ENCODE measurements at regions not wholly inside any gene's neighbourhood (a gene's known extent, or its start where the extent isn't known, plus 50 kb on each side); places are given as distances from the start of the nearest gene placed in this dataset.
"Not testable (repeated sequence)": the region's sequence is repeated elsewhere in the genome, so short reads cannot be mapped to it uniquely, and the experiment has no call there.

DNA sequence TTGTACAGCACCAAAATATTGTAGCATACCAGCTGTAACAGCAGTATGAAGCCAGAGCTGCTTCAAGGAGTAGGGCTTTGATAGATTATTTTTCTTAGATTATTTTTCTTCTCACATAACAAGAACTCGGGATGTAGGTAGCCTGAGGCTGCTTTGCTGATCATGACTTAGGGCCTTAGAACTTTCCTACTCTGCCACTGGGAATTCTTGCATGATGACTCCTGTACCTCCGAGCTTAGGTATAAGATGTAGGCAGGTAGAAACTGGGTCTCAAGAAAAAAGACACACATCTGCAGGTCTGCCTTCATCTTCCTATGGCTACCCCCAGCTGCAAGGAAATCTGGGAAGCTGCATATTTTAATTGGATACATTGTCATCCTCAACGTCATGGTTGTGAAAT, 115.9 kb upstream of the PNPLA4 start:
- no peaks in the 10 kb centered on the region for H3K4me1 ChIP-seq

DNA sequence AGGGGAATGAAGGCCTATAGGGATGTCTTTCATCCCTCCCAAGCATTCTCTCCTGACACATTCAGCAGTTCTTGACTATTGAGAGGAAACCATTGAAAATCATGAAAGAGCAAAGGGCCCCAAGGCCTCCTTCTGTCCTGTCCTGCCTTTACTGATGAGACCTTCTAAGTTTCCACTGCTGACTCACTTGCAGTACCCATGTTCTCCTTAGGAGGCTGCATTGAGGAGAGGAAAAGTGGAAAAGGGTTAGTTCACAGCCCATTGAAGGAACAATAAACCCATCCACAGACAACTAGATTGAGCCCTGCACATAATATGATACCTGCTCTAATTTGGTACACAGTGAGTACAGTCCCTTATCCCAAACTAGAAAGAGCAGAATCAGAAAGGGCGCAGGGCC, 115.1 kb upstream of the PNPLA4 start:
- Histone ChIP-seq H3K36me3 (ENCODE audit: control insufficient read depth, insufficient read depth, low read length) (no peaks in the 10 kb centered on the region), H3K4me3 (ENCODE audit: low read depth, low read length) (no peak overlapping the region), H3K4me1 (no peaks in the 10 kb centered on the region), H3K9me3 (no peaks in the 10 kb centered on the region), H3K27me3 (replicated peaks; ENCODE audit: control insufficient read depth, insufficient read depth, low read length) (no peaks in the 10 kb centered on the region)
- H3K27ac Mint-ChIP-seq (ENCODE audit: unreplicated experiment): no peak overlapping the region
- H3K4me1 Mint-ChIP-seq (ENCODE audit: low read depth, unreplicated experiment): no peaks in the 10 kb centered on the region
- peak in 1 of 2 experiments; percentile 7 for TF ChIP-seq CTCF (IDR thresholded peaks at IDR 0.05; ENCODE audit: insufficient read depth in 1 of 2, low read depth in 1 of 2, low read length in 1 of 2, severe bottlenecking in 1 of 2, unreplicated experiment in 1 of 2)
- DNase-seq: peak in 1 of 2 experiments; percentile 10
- no peaks in the 10 kb centered on the region for H3K27me3 Mint-ChIP-seq (ENCODE audit: insufficient read depth, unreplicated experiment)
- intact Hi-C loops (cut with micrococcal nuclease; ENCODE audit: unreplicated experiment): no loop called here
- BruUV-seq (replicated peaks): no TSS peak
- CTCF ChIA-PET: no interaction called here
- H3K4me3 Mint-ChIP-seq (ENCODE audit: unreplicated experiment): no peak overlapping the region
- H3K9me3 Mint-ChIP-seq (ENCODE audit: unreplicated experiment): no peaks in the 10 kb centered on the region
- POLR2A ChIA-PET: no interaction called here
- no peaks in the 10 kb centered on the region for H3K36me3 Mint-ChIP-seq (ENCODE audit: insufficient read depth, unreplicated experiment)

More for the DNA sequence above, 115.9 kb upstream of the PNPLA4 start:
- DNase-seq: no peak
- Mint-ChIP-seq H3K4me3 (ENCODE audit: unreplicated experiment) (no peak overlapping the region), H3K27me3 (ENCODE audit: insufficient read depth, unreplicated experiment) (no peaks in the 10 kb centered on the region), H3K4me1 (ENCODE audit: low read depth, unreplicated experiment) (no peaks in the 10 kb centered on the region), H3K27ac (ENCODE audit: unreplicated experiment) (no peak overlapping the region), H3K9me3 (ENCODE audit: unreplicated experiment) (no peaks in the 10 kb centered on the region), H3K36me3 (ENCODE audit: insufficient read depth, unreplicated experiment) (no peaks in the 10 kb centered on the region)
- BruUV-seq (replicated peaks): no TSS peak
- Histone ChIP-seq H3K9me3 (no peaks in the 10 kb centered on the region), H3K4me3 (ENCODE audit: low read depth, low read length) (no peak overlapping the region), H3K27me3 (replicated peaks; ENCODE audit: control insufficient read depth, insufficient read depth, low read length) (no peaks in the 10 kb centered on the region), H3K36me3 (ENCODE audit: control insufficient read depth, insufficient read depth, low read length) (no peaks in the 10 kb centered on the region)
- ChIA-PET CTCF (no interaction called here), POLR2A (no interaction called here)
- TF ChIP-seq CTCF (IDR thresholded peaks at IDR 0.05; ENCODE audit: insufficient read depth in 1 of 2, low read depth in 1 of 2, low read length in 1 of 2, severe bottlenecking in 1 of 2, unreplicated experiment in 1 of 2): no peak
- intact Hi-C loops (cut with micrococcal nuclease; ENCODE audit: unreplicated experiment): no loop called here

DNA sequence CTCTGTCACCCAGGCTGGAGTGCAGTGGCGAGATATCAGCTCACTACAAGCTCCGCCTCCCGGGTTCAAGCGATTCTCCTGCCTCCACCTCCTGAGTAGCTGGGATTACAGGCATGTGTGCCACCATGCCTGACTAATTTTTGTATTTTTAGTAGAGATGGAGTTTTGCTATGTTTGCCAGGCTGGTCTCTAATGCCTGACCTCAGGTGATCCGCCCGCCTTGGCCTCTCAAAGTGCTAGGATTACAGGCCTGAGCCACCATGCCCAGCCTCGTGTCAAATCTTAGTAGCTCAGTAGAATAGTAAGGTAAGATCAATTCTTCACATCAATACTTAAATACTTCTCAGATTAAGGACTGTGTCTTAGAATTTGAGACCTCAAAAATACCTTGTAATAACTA, 112.5 kb upstream of the PNPLA4 start:
- H3K27ac Mint-ChIP-seq (ENCODE audit: unreplicated experiment); H3K9me3 ChIP-seq; H3K4me1 Mint-ChIP-seq (ENCODE audit: low read depth, unreplicated experiment); DNase-seq; BruUV-seq (replicated peaks); H3K36me3 ChIP-seq (ENCODE audit: control insufficient read depth, insufficient read depth, low read length); POLR2A ChIA-PET; H3K27me3 ChIP-seq (replicated peaks; ENCODE audit: control insufficient read depth, insufficient read depth, low read length); CTCF ChIA-PET; H3K4me3 ChIP-seq (ENCODE audit: low read depth, low read length); H3K9me3 Mint-ChIP-seq (ENCODE audit: unreplicated experiment); H3K27me3 Mint-ChIP-seq (ENCODE audit: insufficient read depth, unreplicated experiment); H3K36me3 Mint-ChIP-seq (ENCODE audit: insufficient read depth, unreplicated experiment); intact Hi-C loops (cut with micrococcal nuclease; ENCODE audit: unreplicated experiment); H3K4me1 ChIP-seq; H3K4me3 Mint-ChIP-seq (ENCODE audit: unreplicated experiment): not testable (repeated sequence)
